ENCODE measurements at regions not wholly inside any gene's neighbourhood (a gene's known extent, or its start where the extent isn't known, plus 50 kb on each side); places are given as distances from the start of the nearest gene placed in this dataset.

GRCh38 chr14:98230411-98230810, 1041.6 kb downstream of the BCL11B start (continued):
- no peak for TF ChIP-seq EMX1 (CRISPR knock-in tag; IDR thresholded peaks at IDR 0.05)
- TF ChIP-seq E2F4 (CRISPR knock-in tag; IDR thresholded peaks at IDR 0.05; ENCODE audit: borderline replicate concordance, low read depth): no peak
- TF ChIP-seq TCF7 (CRISPR knock-in tag; IDR thresholded peaks at IDR 0.05; ENCODE audit: low read depth): no peak
- no peak for TF ChIP-seq ERG (CRISPR knock-in tag; IDR thresholded peaks at IDR 0.05)
- TF ChIP-seq PREB (CRISPR knock-in tag; IDR thresholded peaks at IDR 0.05; ENCODE audit: borderline replicate concordance): no peak
- no peak for TF ChIP-seq GRHL2 (CRISPR knock-in tag; IDR thresholded peaks at IDR 0.05; ENCODE audit: insufficient replicate concordance, severe bottlenecking)
- TF ChIP-seq ATF6 (CRISPR knock-in tag; IDR thresholded peaks at IDR 0.05): no peak
- TF ChIP-seq ZNF317 (CRISPR knock-in tag; IDR thresholded peaks at IDR 0.05; ENCODE audit: borderline replicate concordance, low read depth): no peak

GRCh38 chr14:98231210-98231609, 1040.8 kb downstream of the BCL11B start:
- Mint-ChIP-seq H3K9me3 (peaks cover 7% of the 10 kb centered on the region), H3K36me3 (0 out of 2 replicates have a peak, but pooled peaks cover 4% of the 10 kb centered on the region), H3K4me1 (peaks cover 12% of the 10 kb centered on the region), H3K27me3 (ENCODE audit: low read depth) (no peaks in the 10 kb centered on the region), H3K27ac (no peak overlapping the region), H3K4me3 (no peak overlapping the region)
- TF ChIP-seq ATF6 (CRISPR knock-in tag; IDR thresholded peaks at IDR 0.05) (no peak), CREB1 (CRISPR knock-in tag; IDR thresholded peaks at IDR 0.05) (no peak), ZNF281 (CRISPR knock-in tag; IDR thresholded peaks at IDR 0.05) (no peak), ZBTB43 (CRISPR knock-in tag; IDR thresholded peaks at IDR 0.05) (no peak), NFATC4 (CRISPR knock-in tag; IDR thresholded peaks at IDR 0.05) (no peak), CDX4 (CRISPR knock-in tag; IDR thresholded peaks at IDR 0.05; ENCODE audit: borderline replicate concordance) (no peak), ESRRA (CRISPR knock-in tag; IDR thresholded peaks at IDR 0.05; ENCODE audit: borderline replicate concordance) (no peak), CTCF (IDR thresholded peaks at IDR 0.05) (no peak), ZNF138 (CRISPR knock-in tag; conservative IDR thresholded peaks at IDR 0.05) (no peak), ZNF232 (CRISPR knock-in tag; IDR thresholded peaks at IDR 0.05) (no peak), USF2 (CRISPR knock-in tag; IDR thresholded peaks at IDR 0.05) (no peak), CREM (CRISPR knock-in tag; IDR thresholded peaks at IDR 0.05) (no peak), TEAD1 (CRISPR knock-in tag; IDR thresholded peaks at IDR 0.05) (no peak), TP53 (CRISPR knock-in tag; IDR thresholded peaks at IDR 0.05) (no peak)
- DNase-seq (ENCODE audit: low spot score): no peak
- ChIA-PET CTCF (no interaction called here), POLR2A (no interaction called here)
- ATAC-seq: no peak

All from WTC11 (cell line).